ENCODE measurements at regions not wholly inside any gene's neighbourhood (a gene's known extent, or its start where the extent isn't known, plus 50 kb on each side); places are given as distances from the start of the nearest gene placed in this dataset.
"Not testable (repeated sequence)": the region's sequence is repeated elsewhere in the genome, so short reads cannot be mapped to it uniquely, and the experiment has no call there.

DNA sequence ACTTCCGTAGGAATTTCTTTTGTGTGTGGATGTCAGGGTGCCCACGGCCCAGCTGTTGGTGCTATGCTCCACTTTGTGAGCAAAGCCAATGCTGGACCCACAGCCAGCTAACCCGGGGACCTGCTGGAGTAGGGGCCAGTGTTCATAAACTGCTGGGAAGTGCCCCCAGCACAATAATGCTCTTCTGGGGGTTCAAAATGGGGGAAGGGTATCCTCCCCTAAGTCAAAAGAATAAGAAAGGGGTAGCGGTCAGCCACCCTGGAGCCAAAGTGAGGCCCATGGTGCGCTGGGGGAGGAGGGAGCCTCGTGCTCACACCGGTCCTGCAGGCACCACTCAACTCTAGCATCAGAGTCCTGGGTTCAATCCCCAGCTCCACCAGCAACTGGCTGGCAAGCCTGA, 115.8 kb upstream of the NPAS2 start:
- TF ChIP-seq, protein P1, sequence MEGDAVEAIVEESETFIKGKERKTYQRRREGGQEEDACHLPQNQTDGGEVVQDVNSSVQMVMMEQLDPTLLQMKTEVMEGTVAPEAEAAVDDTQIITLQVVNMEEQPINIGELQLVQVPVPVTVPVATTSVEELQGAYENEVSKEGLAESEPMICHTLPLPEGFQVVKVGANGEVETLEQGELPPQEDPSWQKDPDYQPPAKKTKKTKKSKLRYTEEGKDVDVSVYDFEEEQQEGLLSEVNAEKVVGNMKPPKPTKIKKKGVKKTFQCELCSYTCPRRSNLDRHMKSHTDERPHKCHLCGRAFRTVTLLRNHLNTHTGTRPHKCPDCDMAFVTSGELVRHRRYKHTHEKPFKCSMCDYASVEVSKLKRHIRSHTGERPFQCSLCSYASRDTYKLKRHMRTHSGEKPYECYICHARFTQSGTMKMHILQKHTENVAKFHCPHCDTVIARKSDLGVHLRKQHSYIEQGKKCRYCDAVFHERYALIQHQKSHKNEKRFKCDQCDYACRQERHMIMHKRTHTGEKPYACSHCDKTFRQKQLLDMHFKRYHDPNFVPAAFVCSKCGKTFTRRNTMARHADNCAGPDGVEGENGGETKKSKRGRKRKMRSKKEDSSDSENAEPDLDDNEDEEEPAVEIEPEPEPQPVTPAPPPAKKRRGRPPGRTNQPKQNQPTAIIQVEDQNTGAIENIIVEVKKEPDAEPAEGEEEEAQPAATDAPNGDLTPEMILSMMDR (conservative IDR thresholded peaks at IDR 0.05; ENCODE audit: control insufficient read depth, insufficient read depth, low read depth, low read length): no peak
- DNase-seq (ENCODE audit: low read depth): no peak
- H3K4me3 ChIP-seq (ENCODE audit: control insufficient read depth, low read depth, low read length): no peak overlapping the region

DNA sequence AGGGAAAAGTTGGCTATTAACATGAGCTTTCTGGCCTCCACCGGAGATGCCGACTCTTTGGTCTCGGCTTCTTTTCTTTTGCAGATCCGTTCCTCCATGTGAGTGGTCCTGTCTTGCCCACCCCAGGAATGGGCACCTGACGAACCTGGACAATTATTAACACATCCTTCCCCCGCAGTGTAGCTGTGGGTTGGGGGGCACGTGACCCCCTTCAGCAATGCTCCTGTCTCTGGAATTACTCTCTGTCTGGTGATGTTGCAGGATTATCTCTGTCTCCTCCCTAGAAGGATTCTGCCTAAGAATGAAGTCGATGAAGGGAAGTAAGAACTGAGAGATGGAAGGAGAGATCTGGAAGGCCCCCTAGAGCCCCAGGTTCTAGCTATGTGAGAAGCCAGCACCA, 115.2 kb upstream of the NPAS2 start:
- no peak for DNase-seq (ENCODE audit: low read depth)
- TF ChIP-seq, protein P1 (conservative IDR thresholded peaks at IDR 0.05; ENCODE audit: control insufficient read depth, insufficient read depth, low read depth, low read length): no peak
- no peak overlapping the region for H3K4me3 ChIP-seq (ENCODE audit: control insufficient read depth, low read depth, low read length)

DNA sequence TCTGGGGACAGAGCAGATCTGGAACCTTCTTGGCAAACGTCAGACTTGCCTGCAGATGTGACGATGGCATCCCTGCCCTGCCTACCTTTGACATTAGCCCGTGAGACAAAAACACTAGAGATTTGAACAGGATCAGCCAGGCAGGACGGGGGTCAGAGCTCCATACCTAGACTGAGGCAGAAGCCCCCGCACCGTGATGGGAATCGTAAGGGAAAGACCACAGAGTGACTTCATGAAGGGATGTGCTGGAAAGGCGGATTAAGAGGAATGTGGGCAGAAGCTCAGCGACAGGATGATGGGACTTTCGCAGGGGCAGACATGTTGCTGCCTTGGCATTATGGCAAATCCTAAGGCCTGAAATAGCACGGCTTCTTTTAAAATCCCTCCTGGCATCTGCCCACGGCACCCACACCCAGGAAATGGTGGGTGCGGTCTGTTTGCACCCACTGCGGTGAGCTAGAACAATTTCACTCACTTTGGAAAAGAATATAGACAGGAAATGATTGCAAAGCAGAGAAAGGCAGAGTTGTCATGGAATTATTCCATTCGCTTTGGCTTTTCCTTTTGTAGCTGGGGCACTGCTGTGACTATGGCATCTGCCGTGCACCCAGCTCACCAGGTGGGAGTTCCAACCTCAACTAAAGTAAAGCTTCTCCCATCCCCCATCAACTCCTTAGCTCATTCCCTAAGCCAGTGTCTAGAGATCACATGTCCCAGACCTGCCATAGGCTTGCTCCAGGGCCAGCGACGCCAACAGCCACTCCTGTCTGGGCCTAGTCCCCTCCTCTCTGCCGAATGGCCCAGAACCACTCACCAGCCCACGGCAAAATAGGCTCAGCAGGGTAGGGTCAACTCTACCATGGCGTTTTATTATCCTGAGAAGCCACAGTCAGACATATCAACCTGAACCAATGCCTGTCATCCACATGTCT, 112.7 kb upstream of the NPAS2 start:
- no peak for DNase-seq (ENCODE audit: low read depth)
- TF ChIP-seq, protein P1 (conservative IDR thresholded peaks at IDR 0.05; ENCODE audit: control insufficient read depth, insufficient read depth, low read depth, low read length): no peak
- H3K4me3 ChIP-seq (ENCODE audit: control insufficient read depth, low read depth, low read length): no peak overlapping the region

DNA sequence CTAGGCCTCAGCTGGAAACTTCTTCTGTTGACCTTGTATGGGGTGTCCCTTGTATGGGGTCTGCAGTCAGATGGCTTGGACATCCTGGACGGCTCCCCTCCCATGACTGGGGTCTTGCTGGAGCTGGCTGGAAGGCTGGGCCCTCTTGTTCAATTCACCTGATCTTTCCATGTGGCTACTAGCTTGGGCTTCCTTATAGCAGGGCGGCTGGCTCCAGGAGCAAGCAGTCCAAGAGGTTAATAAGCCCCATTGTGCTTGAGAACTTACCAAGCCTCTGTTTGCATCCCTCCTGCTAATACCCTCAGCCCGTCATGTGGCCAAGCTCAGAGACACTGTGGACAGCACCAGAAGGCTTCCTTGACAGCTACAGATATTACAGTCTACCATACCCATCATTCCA, 111.6 kb upstream of the NPAS2 start:
- no peak overlapping the region for H3K4me3 ChIP-seq (ENCODE audit: control insufficient read depth, low read depth, low read length)
- DNase-seq (ENCODE audit: low read depth): no peak
- TF ChIP-seq, protein P1 (conservative IDR thresholded peaks at IDR 0.05; ENCODE audit: control insufficient read depth, insufficient read depth, low read depth, low read length): no peak

GRCh38 chr2:100713106-100713505, 106.8 kb upstream of the NPAS2 start:
- TF ChIP-seq, protein P1 (conservative IDR thresholded peaks at IDR 0.05; ENCODE audit: control insufficient read depth, insufficient read depth, low read depth, low read length): no peak
- no peak for DNase-seq (ENCODE audit: low read depth)
- H3K4me3 ChIP-seq (ENCODE audit: control insufficient read depth, low read depth, low read length): no peak overlapping the region

DNA sequence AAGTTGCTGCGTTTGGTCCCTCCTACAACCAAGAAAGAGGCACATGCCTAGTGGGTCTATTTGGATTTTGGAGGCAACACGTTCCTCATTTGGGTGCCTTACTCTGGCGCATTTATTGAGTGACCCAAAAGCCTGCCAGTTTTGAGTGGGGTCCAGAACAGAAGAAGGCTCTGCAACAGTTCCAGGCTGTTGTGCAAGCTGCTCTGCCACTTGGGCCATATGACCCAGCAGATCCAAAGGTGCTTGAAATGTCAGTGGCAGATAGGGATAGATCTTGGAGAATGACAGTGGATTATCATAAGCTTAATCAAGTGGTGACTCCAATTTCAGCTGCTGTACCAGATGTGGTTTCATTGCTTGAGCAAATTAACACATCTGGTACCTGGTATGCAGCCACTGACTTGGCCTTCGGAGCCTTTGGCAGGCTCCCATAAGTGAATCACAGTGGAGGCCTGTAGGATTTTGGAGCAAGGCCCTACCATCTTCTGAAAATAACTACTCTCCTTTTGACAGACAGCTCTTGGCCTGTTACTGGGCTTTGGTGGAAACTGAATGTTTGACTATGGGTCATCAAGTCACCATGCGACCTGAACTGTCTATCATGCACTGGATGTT, 105.4 kb upstream of the NPAS2 start:
- not testable (repeated sequence) for H3K4me3 ChIP-seq (ENCODE audit: control insufficient read depth, low read depth, low read length)
- peak; percentile 55 for DNase-seq (ENCODE audit: low read depth)

- not testable (repeated sequence) for DNase-seq (ENCODE audit: low read depth); H3K4me3 ChIP-seq (ENCODE audit: control insufficient read depth, low read depth, low read length)
Observed at GRCh38 chr2:100715861-100716260, 104.1 kb upstream of the NPAS2 start.

Data from fibroblast of mammary gland (primary cell).